HG03439 (cell line): ENCODE measurements at regions not wholly inside any gene's neighbourhood (a gene's known extent, or its start where the extent isn't known, plus 50 kb on each side); places are given as distances from the start of the nearest gene placed in this dataset.
"Not testable (repeated sequence)": the region's sequence is repeated elsewhere in the genome, so short reads cannot be mapped to it uniquely, and the experiment has no call there.

ENCODE experiments used
- ATAC-seq: cut with Tn5 transposase; IDR thresholded peaks from one replicate; pipeline ENCODE4 v1.9.1; 2021; ENCODE audit warnings: mild to moderate bottlenecking, moderate library complexity; ENCODE audit not compliant: unreplicated experiment

- no peak for ATAC-seq
Observed at GRCh38 chr3:177899275-177900067, 636.8 kb upstream of the KCNMB2 start.

GRCh38 chr3:177902876-177903275 lies 633.4 kb upstream of the KCNMB2 start:
- ATAC-seq: no peak

GRCh38 chr3:177904621-177905020 lies 631.6 kb upstream of the KCNMB2 start:
- no peak for ATAC-seq

GRCh38 chr3:177905173-177906125 lies 630.8 kb upstream of the KCNMB2 start:
- no peak for ATAC-seq

GRCh38 chr3:177906126-177906511 lies 630.1 kb upstream of the KCNMB2 start:
- ATAC-seq: no peak

GRCh38 chr3:177906578-177907229 lies 629.5 kb upstream of the KCNMB2 start:
- ATAC-seq: no peak

- ATAC-seq: not testable (repeated sequence)
Observed at GRCh38 chr3:177909530-177909929, 626.7 kb upstream of the KCNMB2 start.

GRCh38 chr3:177914224-177914623 lies 622.0 kb upstream of the KCNMB2 start:
- no peak for ATAC-seq

- no peak for ATAC-seq
Observed at GRCh38 chr3:177916461-177916860, 619.8 kb upstream of the KCNMB2 start.

- no peak for ATAC-seq
Observed at GRCh38 chr3:177917234-177917861, 618.9 kb upstream of the KCNMB2 start.

GRCh38 chr3:177921153-177921552 lies 615.1 kb upstream of the KCNMB2 start:
- no peak for ATAC-seq

GRCh38 chr3:177924261-177924660 lies 612.0 kb upstream of the KCNMB2 start:
- no peak for ATAC-seq

GRCh38 chr3:177928172-177928873 lies 607.9 kb upstream of the KCNMB2 start:
- ATAC-seq: no peak

- ATAC-seq: no peak
Observed at GRCh38 chr3:177929310-177929709, 606.9 kb upstream of the KCNMB2 start.

- no peak for ATAC-seq
Observed at GRCh38 chr3:177930771-177931170, 605.5 kb upstream of the KCNMB2 start.

- no peak for ATAC-seq
Observed at GRCh38 chr3:177931346-177931745, 604.9 kb upstream of the KCNMB2 start.

GRCh38 chr3:177932346-177932745 lies 603.9 kb upstream of the KCNMB2 start:
- no peak for ATAC-seq

- no peak for ATAC-seq
Observed at GRCh38 chr3:177932750-177933660, 603.2 kb upstream of the KCNMB2 start.
